GM13977 (cell line): ENCODE measurements at regions not wholly inside any gene's neighbourhood (a gene's known extent, or its start where the extent isn't known, plus 50 kb on each side); places are given as distances from the start of the nearest gene placed in this dataset.

Source experiments
- DNase-seq: peaks from one replicate; pipeline ENCODE4 v3.0.0; 2012; ENCODE audit warnings: low spot score
- in situ Hi-C: fragments of 300-500 bp; cut with MboI; formaldehyde crosslinking; loops from one replicate; pipeline ENCODE4 v1.12.0; 2022; ENCODE audit warnings: low sequenced_read_pairs, low pct_unique_long_range_greater_than_20kb, mixed read lengths, inconsistent platforms; ENCODE audit not compliant: unreplicated experiment
- TF ChIP-seq, protein P1 (sequence below): IDR thresholded peaks from 2 replicates; pipeline ENCODE4 v1.5.1; 2012; ENCODE audit warnings: mild to moderate bottlenecking, control low read depth; ENCODE audit not compliant: insufficient read depth; ENCODE audit errors: extremely low read depth, missing control alignments

DNA sequence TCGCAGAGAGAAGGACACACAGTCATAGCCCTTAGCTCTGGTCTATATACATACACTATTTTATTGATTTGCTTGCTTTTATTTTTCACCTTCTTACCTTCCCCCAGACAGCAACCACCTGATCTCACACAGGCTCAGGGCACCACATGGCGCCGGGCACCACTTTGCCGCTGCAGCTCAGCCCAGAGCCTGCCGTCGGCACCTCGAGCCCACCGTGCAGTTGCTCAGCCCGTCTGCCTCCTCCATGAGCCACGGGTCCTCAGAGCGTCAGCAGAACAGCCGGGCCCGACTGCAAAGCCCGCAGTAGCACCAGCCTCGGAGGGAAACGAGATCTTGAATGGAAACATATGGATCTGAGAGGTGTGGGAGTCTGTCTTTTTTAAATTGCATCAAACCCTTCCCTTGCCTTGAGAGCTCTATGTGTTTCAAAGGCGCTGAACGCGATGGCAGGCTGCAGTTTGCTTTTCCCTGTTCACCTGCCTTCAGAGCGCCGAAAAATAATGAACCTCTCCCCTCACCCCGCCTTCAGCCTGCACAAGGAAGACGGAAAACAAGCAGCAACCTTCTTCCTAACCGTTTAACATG lies 505.4 kb downstream of the MN1 start:
- no peak for DNase-seq
- TF ChIP-seq, protein P1, sequence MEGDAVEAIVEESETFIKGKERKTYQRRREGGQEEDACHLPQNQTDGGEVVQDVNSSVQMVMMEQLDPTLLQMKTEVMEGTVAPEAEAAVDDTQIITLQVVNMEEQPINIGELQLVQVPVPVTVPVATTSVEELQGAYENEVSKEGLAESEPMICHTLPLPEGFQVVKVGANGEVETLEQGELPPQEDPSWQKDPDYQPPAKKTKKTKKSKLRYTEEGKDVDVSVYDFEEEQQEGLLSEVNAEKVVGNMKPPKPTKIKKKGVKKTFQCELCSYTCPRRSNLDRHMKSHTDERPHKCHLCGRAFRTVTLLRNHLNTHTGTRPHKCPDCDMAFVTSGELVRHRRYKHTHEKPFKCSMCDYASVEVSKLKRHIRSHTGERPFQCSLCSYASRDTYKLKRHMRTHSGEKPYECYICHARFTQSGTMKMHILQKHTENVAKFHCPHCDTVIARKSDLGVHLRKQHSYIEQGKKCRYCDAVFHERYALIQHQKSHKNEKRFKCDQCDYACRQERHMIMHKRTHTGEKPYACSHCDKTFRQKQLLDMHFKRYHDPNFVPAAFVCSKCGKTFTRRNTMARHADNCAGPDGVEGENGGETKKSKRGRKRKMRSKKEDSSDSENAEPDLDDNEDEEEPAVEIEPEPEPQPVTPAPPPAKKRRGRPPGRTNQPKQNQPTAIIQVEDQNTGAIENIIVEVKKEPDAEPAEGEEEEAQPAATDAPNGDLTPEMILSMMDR = no peak
- in situ Hi-C loops = no loop called here

DNA sequence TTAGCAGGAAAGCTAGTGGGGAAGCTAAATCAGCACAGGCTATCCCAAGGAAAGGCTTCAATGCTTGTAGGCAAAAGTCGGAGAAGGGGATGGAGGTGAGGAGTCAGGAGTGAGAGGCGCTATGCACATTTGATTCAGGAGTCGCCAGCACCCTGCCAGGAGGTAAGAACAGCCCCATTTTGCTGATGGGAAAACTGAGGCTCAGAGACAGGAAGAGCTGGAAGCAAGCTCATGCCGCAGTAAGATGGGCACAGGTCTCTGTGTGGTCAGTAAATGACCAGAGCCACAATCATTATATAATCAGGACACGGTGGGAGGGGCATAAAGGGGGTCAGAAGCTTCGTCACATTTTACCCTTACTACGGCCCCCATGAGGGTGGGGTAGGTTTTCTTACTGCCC lies 504.4 kb downstream of the MN1 start:
- TF ChIP-seq, protein P1 = no peak
- in situ Hi-C loops = no loop called here
- DNase-seq = no peak

DNA sequence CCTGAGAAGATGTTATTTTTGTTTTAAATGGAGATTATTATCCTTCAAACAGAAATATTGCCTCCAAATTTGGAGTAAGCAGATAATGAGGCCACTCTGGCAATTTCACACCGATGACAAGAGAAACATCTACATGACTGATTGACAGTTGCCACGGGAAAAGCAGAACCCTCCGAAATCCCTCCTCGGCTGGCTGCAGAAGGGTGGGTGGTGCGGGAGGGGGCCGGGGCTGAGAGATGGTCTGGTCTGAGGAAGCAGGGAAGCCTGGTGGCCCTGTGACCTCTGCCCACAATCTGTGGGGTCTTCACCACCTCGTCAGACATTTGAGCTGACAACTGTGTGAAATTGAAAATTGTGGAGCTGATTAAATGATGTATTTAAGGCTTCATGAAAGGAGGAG lies 503.2 kb downstream of the MN1 start:
- in situ Hi-C loops = no loop called here
- TF ChIP-seq, protein P1 = no peak
- DNase-seq = no peak

DNA sequence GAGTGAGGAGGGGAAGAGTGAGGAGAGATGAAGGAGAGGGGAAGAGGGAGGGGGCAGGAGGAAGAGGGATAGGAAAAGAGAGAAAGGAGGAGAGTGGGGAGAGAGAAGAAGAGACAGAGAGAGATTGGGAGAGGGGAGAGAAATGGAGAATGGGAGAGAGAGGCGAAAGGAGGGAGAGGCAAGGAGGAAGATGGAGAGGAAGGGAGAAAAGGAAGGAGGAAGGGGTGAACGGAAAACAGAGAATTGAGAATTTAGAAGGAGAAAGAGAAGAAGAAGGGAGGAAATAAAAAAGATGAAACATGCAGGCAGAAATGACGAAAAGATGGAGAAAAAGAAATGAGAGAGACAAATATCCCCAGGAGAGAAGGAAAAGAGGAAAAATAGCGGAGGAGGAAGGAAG lies 502.8 kb downstream of the MN1 start:
- in situ Hi-C loops = no loop called here
- TF ChIP-seq, protein P1 = no peak
- DNase-seq = no peak

DNA sequence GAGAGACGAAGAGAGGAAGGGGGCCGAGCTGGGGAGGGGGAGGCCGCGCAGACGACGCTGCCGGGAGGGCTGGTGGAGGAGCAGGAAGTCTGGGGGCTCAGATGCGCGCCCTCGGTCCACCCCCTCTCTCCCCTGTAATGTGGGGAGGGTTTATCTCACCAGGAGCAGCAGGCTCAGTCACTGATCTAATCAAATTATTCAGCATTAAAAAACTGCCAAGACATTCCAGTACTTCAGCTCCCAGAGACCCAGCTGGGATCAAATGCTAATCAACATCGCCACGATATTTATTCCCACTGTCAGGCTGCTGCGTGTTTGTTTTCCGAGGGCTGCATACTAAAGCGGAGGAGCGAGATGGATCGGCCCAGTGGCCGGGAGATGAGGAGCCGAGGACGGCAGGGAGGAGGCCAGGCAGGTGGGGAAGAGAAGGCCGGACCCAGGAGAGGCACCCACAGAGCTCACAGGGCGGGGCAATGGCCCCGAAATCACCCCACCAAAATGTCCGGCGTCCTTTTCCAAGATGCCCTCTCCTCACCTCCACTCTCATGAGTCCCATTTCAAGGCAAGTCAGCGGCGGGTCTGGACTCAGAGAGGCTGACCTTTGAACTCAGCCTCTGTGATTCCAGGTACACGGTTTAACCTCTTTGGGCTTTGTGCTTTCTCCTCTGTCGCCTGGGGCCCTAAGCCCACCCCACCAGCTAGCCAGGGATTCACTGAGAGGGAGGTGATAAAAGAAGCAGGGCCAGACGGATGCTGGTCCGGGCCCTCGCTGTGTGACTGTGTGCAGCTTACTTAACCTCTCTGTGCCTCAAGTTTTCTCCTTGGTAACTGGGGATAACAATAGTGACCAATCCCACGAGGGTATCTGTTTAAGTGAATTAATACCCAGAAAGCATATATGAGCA lies 502.1 kb downstream of the MN1 start:
- in situ Hi-C loops = no loop called here
- DNase-seq = no peak
- TF ChIP-seq, protein P1 = no peak

DNA sequence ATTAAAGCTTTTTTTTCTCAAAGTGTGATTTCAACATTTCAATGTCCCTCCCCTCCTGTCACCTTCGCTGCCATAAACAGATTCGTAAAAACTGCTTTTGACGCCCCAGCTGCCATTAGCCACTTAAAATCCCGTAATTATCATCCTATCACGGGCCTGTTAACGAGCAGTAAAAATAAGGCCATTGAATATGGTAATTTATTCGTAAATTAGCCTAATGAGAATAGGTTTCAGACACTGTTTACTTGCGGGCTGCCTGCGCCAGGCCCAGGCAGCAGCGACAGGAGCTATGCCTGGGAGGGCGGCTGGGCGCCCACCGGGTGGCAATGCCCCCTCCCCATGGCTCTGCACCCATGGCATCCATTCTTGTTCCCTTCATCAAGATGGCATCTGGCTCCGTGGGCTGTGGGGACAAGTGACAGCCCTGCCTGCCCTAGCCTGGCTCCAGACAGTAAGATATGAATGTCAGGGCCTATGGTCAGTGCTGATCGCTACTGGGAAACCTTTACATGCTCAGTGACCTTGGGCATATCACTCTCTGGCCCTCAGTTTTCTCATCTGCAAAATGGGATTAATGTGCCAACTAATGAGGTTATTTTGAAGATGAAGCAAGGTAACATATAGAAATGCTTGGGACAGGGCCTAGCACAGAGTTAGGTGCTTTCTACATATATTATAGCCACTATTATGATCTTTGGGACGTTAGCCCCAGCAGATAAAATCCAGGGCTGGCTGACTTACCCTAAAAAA lies 500.8 kb downstream of the MN1 start:
- in situ Hi-C loops = no loop called here

More for the DNA sequence above, 500.8 kb downstream of the MN1 start:
- TF ChIP-seq, protein P1 = no peak
- DNase-seq = no peak
